Caco-2 (cell line): ENCODE measurements at regions not wholly inside any gene's neighbourhood (a gene's known extent, or its start where the extent isn't known, plus 50 kb on each side); places are given as distances from the start of the nearest gene placed in this dataset.
A peak's percentile ranks its signal among the peaks of the same experiment; 100 is the strongest.

Source experiments
- BruUV-seq: library from RNA; stranded (reverse); fragments of 400-500 nt; replicated peaks from 2 replicates; lab custom pipeline; 2021; lab: Mats Ljungman, UMichigan
- CTCF ChIA-PET: fragments of 300-600 bp; sonication (Branson Sonifier 250); formaldehyde crosslinking; loops from one replicate; lab custom pipeline; 2022; ENCODE audit warnings: antibody characterized with exemption; lab: Charles Lee
- POLR2A ChIA-PET: fragments of 300-600 bp; sonication (Branson Sonifier 250); formaldehyde crosslinking; loops from one replicate; lab custom pipeline; 2022; ENCODE audit warnings: antibody characterized with exemption; lab: Charles Lee
- DNase-seq, 2 experiments: peaks; one replicate each; pipeline versions ENCODE4 v3.0.0 to v3.0.0-alpha.2; 2020 to 2022
- H3K27me3 ChIP-seq: replicated peaks from 2 replicates; pipeline ENCODE4 v1.6.0; 2011; ENCODE audit warnings: low read length; ENCODE audit not compliant: control insufficient read depth, insufficient read depth
- H3K36me3 ChIP-seq: 2 replicates; pipeline ENCODE4 v1.5.1; 2011; ENCODE audit warnings: low read length; ENCODE audit not compliant: control insufficient read depth, insufficient read depth
- H3K4me1 ChIP-seq: fragments of 250-450 bp; sonication (Bioruptor Pico); 2 replicates; pipeline ENCODE4 v1.5.1; 2020; ENCODE audit warnings: mild to moderate bottlenecking
- H3K4me3 ChIP-seq: 2 replicates; pipeline ENCODE4 v1.5.1; 2011; ENCODE audit warnings: low read depth, mild to moderate bottlenecking, control low read depth, low read length
- H3K9me3 ChIP-seq: fragments of 250-450 bp; sonication (Bioruptor Pico); 2 replicates; pipeline ENCODE4 v1.5.1; 2020; ENCODE audit warnings: mild to moderate bottlenecking, moderate library complexity
- H3K27ac Mint-ChIP-seq: one replicate; pipeline ENCODE4 v1.8.0; 2022; ENCODE audit warnings: mixed read lengths; ENCODE audit not compliant: unreplicated experiment
- H3K27me3 Mint-ChIP-seq: one replicate; pipeline ENCODE4 v1.8.0; 2022; ENCODE audit warnings: mixed read lengths; ENCODE audit not compliant: insufficient read depth, unreplicated experiment
- H3K36me3 Mint-ChIP-seq: one replicate; pipeline ENCODE4 v1.8.0; 2022; ENCODE audit warnings: mild to moderate bottlenecking, mixed read lengths; ENCODE audit not compliant: insufficient read depth, unreplicated experiment
- H3K4me1 Mint-ChIP-seq: one replicate; pipeline ENCODE4 v1.8.0; 2022; ENCODE audit warnings: low read depth, mixed read lengths; ENCODE audit not compliant: unreplicated experiment
- H3K4me3 Mint-ChIP-seq: one replicate; pipeline ENCODE4 v1.8.0; 2022; ENCODE audit warnings: mild to moderate bottlenecking, moderate library complexity, mixed read lengths; ENCODE audit not compliant: unreplicated experiment
- H3K9me3 Mint-ChIP-seq: one replicate; pipeline ENCODE4 v1.8.0; 2022; ENCODE audit warnings: mixed read lengths; ENCODE audit not compliant: unreplicated experiment
- intact Hi-C: fragments of 100-400 bp; cut with micrococcal nuclease; formaldehyde crosslinking; loops from one replicate; pipeline ENCODE4 v1.10.0; 2022; ENCODE audit not compliant: unreplicated experiment
- TF ChIP-seq, protein P1 (sequence below), 2 experiments: fragments of 200-600 bp in 1 of 2; IDR thresholded peaks; 1 replicate in 1 of 2; 2 replicates in 1 of 2; pipeline versions ENCODE4 v1.5.1 to v1.8.0; 2011 to 2022; ENCODE audit warnings: antibody characterized with exemption in 1 of 2, control low read depth in 1 of 2, inconsistent platforms in 1 of 2, low read depth in 1 of 2, low read length in 1 of 2, mild to moderate bottlenecking in 1 of 2, moderate library complexity in 1 of 2; ENCODE audit not compliant: insufficient read depth in 1 of 2, severe bottlenecking in 1 of 2, unreplicated experiment in 1 of 2

DNA sequence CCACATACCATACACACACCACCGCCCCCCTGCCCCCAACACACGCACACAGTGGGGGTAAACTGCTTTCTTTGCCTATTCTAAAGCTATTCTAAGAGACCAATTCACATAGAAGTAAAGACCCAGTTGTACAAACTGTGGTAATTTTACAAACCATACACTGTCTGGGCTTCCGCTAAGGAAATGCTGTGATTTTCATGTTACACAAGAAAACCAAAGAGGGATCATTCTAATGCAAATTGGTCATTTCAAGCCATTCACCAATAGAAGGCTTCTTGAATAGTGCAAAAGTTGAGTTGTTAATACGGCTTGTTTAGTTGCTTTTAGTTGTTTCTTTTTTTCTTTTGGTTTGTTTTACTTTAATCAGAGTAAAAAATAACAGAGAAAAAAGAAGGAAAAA, 202.8 kb downstream of the EFNB2 start:
- BruUV-seq, result no TSS peak
- Mint-ChIP-seq H3K4me1 (no peaks in the 10 kb centered on the region), H3K27ac (no peak overlapping the region), H3K4me3 (no peak overlapping the region), H3K36me3 (no peaks in the 10 kb centered on the region), H3K27me3 (no peaks in the 10 kb centered on the region), H3K9me3 (no peaks in the 10 kb centered on the region)
- Histone ChIP-seq H3K36me3 (no peaks in the 10 kb centered on the region), H3K4me1 (no peaks in the 10 kb centered on the region; the same call in 1 of the 2 replicates), H3K27me3 (no peaks in the 10 kb centered on the region), H3K9me3 (no peaks in the 10 kb centered on the region), H3K4me3 (no peak overlapping the region)
- ChIA-PET CTCF (no interaction called here), POLR2A (no interaction called here)
- intact Hi-C loops, result no loop called here
- no peak for DNase-seq
- TF ChIP-seq, protein P1, sequence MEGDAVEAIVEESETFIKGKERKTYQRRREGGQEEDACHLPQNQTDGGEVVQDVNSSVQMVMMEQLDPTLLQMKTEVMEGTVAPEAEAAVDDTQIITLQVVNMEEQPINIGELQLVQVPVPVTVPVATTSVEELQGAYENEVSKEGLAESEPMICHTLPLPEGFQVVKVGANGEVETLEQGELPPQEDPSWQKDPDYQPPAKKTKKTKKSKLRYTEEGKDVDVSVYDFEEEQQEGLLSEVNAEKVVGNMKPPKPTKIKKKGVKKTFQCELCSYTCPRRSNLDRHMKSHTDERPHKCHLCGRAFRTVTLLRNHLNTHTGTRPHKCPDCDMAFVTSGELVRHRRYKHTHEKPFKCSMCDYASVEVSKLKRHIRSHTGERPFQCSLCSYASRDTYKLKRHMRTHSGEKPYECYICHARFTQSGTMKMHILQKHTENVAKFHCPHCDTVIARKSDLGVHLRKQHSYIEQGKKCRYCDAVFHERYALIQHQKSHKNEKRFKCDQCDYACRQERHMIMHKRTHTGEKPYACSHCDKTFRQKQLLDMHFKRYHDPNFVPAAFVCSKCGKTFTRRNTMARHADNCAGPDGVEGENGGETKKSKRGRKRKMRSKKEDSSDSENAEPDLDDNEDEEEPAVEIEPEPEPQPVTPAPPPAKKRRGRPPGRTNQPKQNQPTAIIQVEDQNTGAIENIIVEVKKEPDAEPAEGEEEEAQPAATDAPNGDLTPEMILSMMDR (IDR thresholded peaks at IDR 0.05; ENCODE audit: insufficient read depth in 1 of 2, low read depth in 1 of 2, low read length in 1 of 2, severe bottlenecking in 1 of 2, unreplicated experiment in 1 of 2), result no peak

DNA sequence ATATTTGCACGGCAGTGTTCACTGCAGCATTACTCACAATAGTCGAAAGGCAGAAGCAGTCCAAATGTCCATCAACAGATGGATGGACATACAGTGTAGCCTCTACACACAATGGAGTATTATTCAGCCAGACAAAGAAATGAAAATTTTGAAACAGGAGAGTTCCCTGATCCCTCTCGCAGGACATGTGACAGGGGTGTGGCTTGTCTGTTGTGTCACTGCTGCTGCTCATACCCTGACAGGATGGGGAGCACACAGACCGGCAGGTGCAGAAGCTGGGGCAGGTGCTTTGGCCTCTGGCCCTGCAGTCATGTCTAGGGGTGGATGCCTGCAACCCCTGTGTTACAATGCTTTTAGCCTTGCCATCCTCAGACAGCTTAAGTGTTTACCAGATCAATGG, 204.3 kb downstream of the EFNB2 start:
- Mint-ChIP-seq H3K9me3 (no peaks in the 10 kb centered on the region), H3K27ac (no peak overlapping the region), H3K4me3 (no peak overlapping the region), H3K4me1 (no peaks in the 10 kb centered on the region), H3K27me3 (no peaks in the 10 kb centered on the region), H3K36me3 (no peaks in the 10 kb centered on the region)
- no TSS peak for BruUV-seq
- intact Hi-C loops, result no loop called here
- Histone ChIP-seq H3K9me3 (no peaks in the 10 kb centered on the region), H3K36me3 (no peaks in the 10 kb centered on the region), H3K27me3 (no peaks in the 10 kb centered on the region), H3K4me3 (no peak overlapping the region), H3K4me1 (no peaks in the 10 kb centered on the region; the same call in 1 of the 2 replicates)
- DNase-seq, result no peak
- TF ChIP-seq, protein P1 (IDR thresholded peaks at IDR 0.05; ENCODE audit: insufficient read depth in 1 of 2, low read depth in 1 of 2, low read length in 1 of 2, severe bottlenecking in 1 of 2, unreplicated experiment in 1 of 2), result no peak
- ChIA-PET CTCF (no interaction called here), POLR2A (no interaction called here)

DNA sequence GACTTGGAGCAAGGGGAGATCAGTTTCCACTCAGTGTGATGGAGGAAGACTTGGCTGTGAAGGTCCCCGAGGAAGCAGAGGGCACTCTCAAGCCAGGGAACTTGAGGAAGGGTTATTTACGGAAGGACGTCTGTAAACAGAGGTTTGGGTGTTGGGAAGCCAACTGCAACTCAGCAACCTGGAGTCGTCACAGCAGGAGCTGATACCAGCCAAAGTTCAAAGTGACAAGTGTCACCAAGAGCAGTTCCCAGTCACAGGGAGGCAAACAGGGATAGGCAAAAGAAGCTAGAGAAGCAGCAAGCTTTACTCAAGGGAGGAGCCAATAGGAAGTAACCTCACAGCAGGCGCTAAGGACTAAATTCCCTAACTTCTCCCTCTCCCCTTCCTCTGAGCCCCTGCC, 205.5 kb downstream of the EFNB2 start:
- ChIA-PET POLR2A (no interaction called here), CTCF (interaction anchor here (0.9 kb wide), 1 partner anchor 206 kb away, joined by 3 read pairs; no protein-coding TSS in a partner anchor)
- H3K4me1 ChIP-seq, result no peaks in the 10 kb centered on the region; the same call in 1 of the 2 replicates
- Mint-ChIP-seq H3K4me3 (no peak overlapping the region), H3K36me3 (no peaks in the 10 kb centered on the region), H3K27me3 (no peaks in the 10 kb centered on the region), H3K4me1 (no peaks in the 10 kb centered on the region), H3K9me3 (peaks cover under 1% of the 10 kb centered on the region), H3K27ac (no peak overlapping the region)
- BruUV-seq, result no TSS peak
- peak in 1 of 2 experiments; percentile 41 for DNase-seq
- H3K9me3 ChIP-seq, result no peaks in the 10 kb centered on the region
- TF ChIP-seq, protein P1 (IDR thresholded peaks at IDR 0.05; ENCODE audit: insufficient read depth in 1 of 2, low read depth in 1 of 2, low read length in 1 of 2, severe bottlenecking in 1 of 2, unreplicated experiment in 1 of 2), result no peak
- intact Hi-C loops, result no loop called here
- H3K36me3 ChIP-seq, result no peaks in the 10 kb centered on the region
- no peak overlapping the region for H3K4me3 ChIP-seq
- no peaks in the 10 kb centered on the region for H3K27me3 ChIP-seq
